ENCODE measurements at regions not wholly inside any gene's neighbourhood (a gene's known extent, or its start where the extent isn't known, plus 50 kb on each side); places are given as distances from the start of the nearest gene placed in this dataset.
"Not testable (repeated sequence)": the region's sequence is repeated elsewhere in the genome, so short reads cannot be mapped to it uniquely, and the experiment has no call there.

GRCh38 chr6:51203504-51203903 is 384.8 kb downstream of the TFAP2B start:
- Histone ChIP-seq H3K27ac (no peak overlapping the region), H3K4me3 (no peak overlapping the region), H3K4me1 (no peaks in the 10 kb centered on the region), H3K27me3 (no peaks in the 10 kb centered on the region), H3K9me3 (no peaks in the 10 kb centered on the region), H3K36me3 (no peaks in the 10 kb centered on the region)
- intact Hi-C loops (cut with DNase I): no loop called here
- 71 to 94% methylated on average over 1 of the region's 1 CpG for WGBS, 2 donors
- no peak for DNase-seq
- TF ChIP-seq, protein P1, sequence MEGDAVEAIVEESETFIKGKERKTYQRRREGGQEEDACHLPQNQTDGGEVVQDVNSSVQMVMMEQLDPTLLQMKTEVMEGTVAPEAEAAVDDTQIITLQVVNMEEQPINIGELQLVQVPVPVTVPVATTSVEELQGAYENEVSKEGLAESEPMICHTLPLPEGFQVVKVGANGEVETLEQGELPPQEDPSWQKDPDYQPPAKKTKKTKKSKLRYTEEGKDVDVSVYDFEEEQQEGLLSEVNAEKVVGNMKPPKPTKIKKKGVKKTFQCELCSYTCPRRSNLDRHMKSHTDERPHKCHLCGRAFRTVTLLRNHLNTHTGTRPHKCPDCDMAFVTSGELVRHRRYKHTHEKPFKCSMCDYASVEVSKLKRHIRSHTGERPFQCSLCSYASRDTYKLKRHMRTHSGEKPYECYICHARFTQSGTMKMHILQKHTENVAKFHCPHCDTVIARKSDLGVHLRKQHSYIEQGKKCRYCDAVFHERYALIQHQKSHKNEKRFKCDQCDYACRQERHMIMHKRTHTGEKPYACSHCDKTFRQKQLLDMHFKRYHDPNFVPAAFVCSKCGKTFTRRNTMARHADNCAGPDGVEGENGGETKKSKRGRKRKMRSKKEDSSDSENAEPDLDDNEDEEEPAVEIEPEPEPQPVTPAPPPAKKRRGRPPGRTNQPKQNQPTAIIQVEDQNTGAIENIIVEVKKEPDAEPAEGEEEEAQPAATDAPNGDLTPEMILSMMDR (IDR thresholded peaks at IDR 0.05): no peak
- no peak for TF ChIP-seq POLR2A (IDR thresholded peaks at IDR 0.05)

- intact Hi-C loops (cut with DNase I); H3K4me3 ChIP-seq; H3K27me3 ChIP-seq; H3K36me3 ChIP-seq; H3K4me1 ChIP-seq; H3K9me3 ChIP-seq; H3K27ac ChIP-seq; DNase-seq: not testable (repeated sequence)
- 66 to 68% methylated on average over 5 of the region's 5 CpGs for WGBS, 2 donors
These were observed 388.0 kb downstream of the TFAP2B start for GRCh38 chr6:51206686-51207085.

DNA sequence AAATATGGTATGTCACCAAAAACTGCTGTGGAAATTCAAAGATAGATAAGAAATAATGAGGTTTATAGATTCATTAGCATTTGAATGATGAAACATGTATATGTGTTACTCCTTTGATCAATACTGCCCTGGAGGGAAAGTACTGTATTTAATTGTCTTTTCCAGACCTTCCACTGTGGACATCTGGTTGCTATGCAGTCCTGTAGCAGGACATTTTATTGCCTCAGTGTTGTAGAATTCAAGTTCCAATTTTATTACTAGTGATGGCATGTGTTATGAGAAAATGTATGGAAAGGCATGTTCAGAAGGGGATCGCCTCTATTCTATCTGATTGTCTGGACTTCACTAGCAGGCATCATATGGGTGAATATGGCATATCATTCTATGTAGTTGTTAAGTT is 391.0 kb downstream of the TFAP2B start:
- intact Hi-C loops (cut with DNase I): no loop called here
- H3K9me3 ChIP-seq: no peaks in the 10 kb centered on the region
- 64 to 89% methylated on average over 1 of the region's 1 CpG for WGBS, 2 donors
- no peaks in the 10 kb centered on the region for H3K36me3 ChIP-seq
- H3K27ac ChIP-seq: no peak overlapping the region
- TF ChIP-seq, protein P1 (IDR thresholded peaks at IDR 0.05): no peak
- TF ChIP-seq POLR2A (IDR thresholded peaks at IDR 0.05): no peak
- H3K4me3 ChIP-seq: no peak overlapping the region
- H3K27me3 ChIP-seq: no peaks in the 10 kb centered on the region
- DNase-seq: no peak
- no peaks in the 10 kb centered on the region for H3K4me1 ChIP-seq

DNA sequence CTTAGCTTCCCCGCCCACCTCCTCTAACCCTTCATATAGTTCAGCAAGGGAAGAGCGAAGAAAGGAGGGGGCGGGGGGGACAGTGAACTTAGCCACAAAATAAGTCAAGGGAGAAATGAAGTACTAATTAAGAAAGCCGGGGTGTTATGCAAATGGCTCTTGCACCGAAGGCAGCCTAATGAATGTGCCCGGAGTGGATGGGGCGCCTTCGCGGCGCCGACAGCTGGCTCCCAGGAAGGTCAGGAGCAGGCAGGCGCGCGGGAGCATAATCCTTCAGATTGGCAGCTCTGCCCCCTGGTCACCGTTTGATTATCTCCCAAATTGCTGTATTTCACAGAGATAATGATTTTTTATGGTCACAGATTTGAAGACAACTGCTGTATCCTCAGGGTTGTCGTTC is 395.1 kb downstream of the TFAP2B start:
- H3K9me3 ChIP-seq: no peaks in the 10 kb centered on the region
- no peak for DNase-seq
- H3K27ac ChIP-seq: no peak overlapping the region
- H3K27me3 ChIP-seq: no peaks in the 10 kb centered on the region
- intact Hi-C loops (cut with DNase I): no loop called here
- peak overlapping the region in 1 of 4 donors; percentile 15 for H3K4me3 ChIP-seq
- TF ChIP-seq, protein P1 (IDR thresholded peaks at IDR 0.05): no peak
- no peak for TF ChIP-seq POLR2A (IDR thresholded peaks at IDR 0.05)
- no peaks in the 10 kb centered on the region for H3K36me3 ChIP-seq
- WGBS, 2 donors: 53 to 54% methylated on average over 7 to 16 of the region's 16 CpGs
- no peaks in the 10 kb centered on the region for H3K4me1 ChIP-seq

DNA sequence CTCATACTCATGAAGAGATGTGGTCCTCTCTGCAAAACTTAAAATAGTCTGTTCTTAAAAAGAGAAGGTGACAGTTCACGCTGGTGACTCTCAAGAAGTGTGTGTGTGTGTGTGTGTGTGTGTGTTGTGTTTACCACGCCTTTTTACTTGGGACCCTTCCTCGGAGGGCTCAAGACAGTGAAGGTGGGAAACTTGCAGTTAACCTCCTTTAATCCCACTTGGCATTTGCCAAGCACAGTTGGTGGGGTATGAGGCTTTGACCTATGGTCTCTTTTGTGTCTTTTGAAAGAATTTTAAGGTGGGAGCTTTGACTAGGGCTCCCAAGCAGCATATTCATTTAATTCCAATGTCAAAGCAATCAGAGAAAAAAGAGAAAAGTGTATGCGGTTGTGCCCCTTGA is 395.8 kb downstream of the TFAP2B start:
- WGBS, 2 donors: 62 to 65% methylated on average over 4 of the region's 4 CpGs
- H3K9me3 ChIP-seq: no peaks in the 10 kb centered on the region
- no peak overlapping the region for H3K27ac ChIP-seq
- no peaks in the 10 kb centered on the region for H3K36me3 ChIP-seq
- no peaks in the 10 kb centered on the region for H3K4me1 ChIP-seq
- intact Hi-C loops (cut with DNase I): no loop called here
- no peaks in the 10 kb centered on the region for H3K27me3 ChIP-seq
- no peak overlapping the region for H3K4me3 ChIP-seq
- TF ChIP-seq POLR2A (IDR thresholded peaks at IDR 0.05): no peak
- TF ChIP-seq, protein P1 (IDR thresholded peaks at IDR 0.05): no peak
- no peak for DNase-seq

GRCh38 chr6:51218181-51218580 is 399.5 kb downstream of the TFAP2B start:
- no peaks in the 10 kb centered on the region for H3K4me1 ChIP-seq
- H3K36me3 ChIP-seq: no peaks in the 10 kb centered on the region
- no peak overlapping the region for H3K27ac ChIP-seq
- intact Hi-C loops (cut with DNase I): no loop called here
- 78 to 94% methylated on average over 3 of the region's 3 CpGs for WGBS, 2 donors
- H3K27me3 ChIP-seq: no peaks in the 10 kb centered on the region
- TF ChIP-seq, protein P1 (IDR thresholded peaks at IDR 0.05): no peak
- TF ChIP-seq POLR2A (IDR thresholded peaks at IDR 0.05): no peak
- H3K4me3 ChIP-seq: no peak overlapping the region
- no peak for DNase-seq
- H3K9me3 ChIP-seq: no peaks in the 10 kb centered on the region

GRCh38 chr6:51224580-51225240 is 406.0 kb downstream of the TFAP2B start:
- H3K27me3 ChIP-seq; H3K36me3 ChIP-seq; DNase-seq; H3K27ac ChIP-seq; intact Hi-C loops (cut with DNase I); H3K9me3 ChIP-seq; H3K4me1 ChIP-seq; H3K4me3 ChIP-seq: not testable (repeated sequence)
- WGBS, 2 donors: 76 to 82% methylated on average over 9 to 19 of the region's 19 CpGs

All from esophagus squamous epithelium (tissue), 5 donors.